Panc1 (cell line): ENCODE measurements at regions not wholly inside any gene's neighbourhood (a gene's known extent, or its start where the extent isn't known, plus 50 kb on each side); places are given as distances from the start of the nearest gene placed in this dataset.

Source experiments
- ATAC-seq: fragments of 200-7000 bp; cut with Tn5 transposase; 2 replicates; pipeline ENCODE4 v1.9.1; 2020; ENCODE audit warnings: mild to moderate bottlenecking, moderate library complexity
- BruUV-seq: library from RNA; stranded (reverse); fragments of 400-500 nt; replicated peaks from 2 replicates; lab custom pipeline; 2021; lab: Mats Ljungman, UMichigan
- CTCF ChIA-PET: fragments of 300-600 bp; sonication (Branson Sonifier 250); formaldehyde crosslinking; loops from one replicate; lab custom pipeline; 2022; ENCODE audit warnings: antibody characterized with exemption; lab: Charles Lee
- POLR2A ChIA-PET: fragments of 300-600 bp; sonication (Branson Sonifier 250); formaldehyde crosslinking; loops from one replicate; lab custom pipeline; 2022; ENCODE audit warnings: antibody characterized with exemption; lab: Charles Lee
- DNase-seq: peaks from one replicate; pipeline ENCODE4 v3.0.0-alpha.2; 2010; ENCODE audit warnings: low read depth, low spot score
- H3K27ac ChIP-seq: 2 replicates; pipeline ENCODE4 v1.5.1; 2011; ENCODE audit warnings: mild to moderate bottlenecking, low read length, inconsistent platforms
- H3K27me3 ChIP-seq: fragments of 200-500 bp; sonication (Bioruptor generic); 2 replicates; pipeline ENCODE4 v1.6.0; 2014; ENCODE audit warnings: low read length, inconsistent platforms; ENCODE audit not compliant: control insufficient read depth, insufficient read depth
- H3K36me3 ChIP-seq: fragments of 200-500 bp; sonication (Bioruptor generic); 2 replicates; pipeline ENCODE4 v1.5.1; 2014; ENCODE audit warnings: inconsistent platforms, mild to moderate bottlenecking, low read length, moderate library complexity; ENCODE audit not compliant: control insufficient read depth, insufficient read depth
- H3K4me1 ChIP-seq: 2 replicates; pipeline ENCODE4 v1.5.1; 2011; ENCODE audit warnings: inconsistent platforms, mild to moderate bottlenecking, low read length, moderate library complexity; ENCODE audit not compliant: control insufficient read depth, insufficient read depth
- H3K4me3 ChIP-seq, 2 experiments: 2 replicates each; pipeline ENCODE4 v1.5.1; 2011 to 2012; ENCODE audit warnings: low read depth in 2 of 2, low read length in 2 of 2, mild to moderate bottlenecking in 2 of 2, inconsistent platforms in 1 of 2, moderate library complexity in 1 of 2
- H3K9me3 ChIP-seq: fragments of 200-500 bp; sonication (Bioruptor generic); 2 replicates; pipeline ENCODE4 v1.5.1; 2014; ENCODE audit warnings: low read depth, mild to moderate bottlenecking, inconsistent platforms, low read length, moderate library complexity; ENCODE audit not compliant: control insufficient read depth, insufficient read depth
- POLR2AphosphoS5 ChIP-seq: IDR thresholded peaks from 2 replicates; pipeline ENCODE4 v1.6.1; 2012; ENCODE audit warnings: mild to moderate bottlenecking, low read depth, low read length, moderate library complexity
- SIN3A ChIP-seq: IDR thresholded peaks from 2 replicates; pipeline ENCODE4 v1.6.1; 2012; ENCODE audit warnings: low read depth, mild to moderate bottlenecking, low read length, moderate library complexity, borderline replicate concordance; ENCODE audit not compliant: insufficient read depth
- TCF7L2 ChIP-seq: IDR thresholded peaks from 2 replicates; pipeline ENCODE4 v1.6.1; 2011; ENCODE audit warnings: mild to moderate bottlenecking, low read depth, low read length, inconsistent platforms
- in situ Hi-C: cut with HindIII; loops from 2 replicates; pipeline ENCODE4 v1.10.0; 2016; ENCODE audit warnings: low sequenced_read_pairs, low pct_unique_long_range_greater_than_20kb
- intact Hi-C: fragments of 100-400 bp; cut with micrococcal nuclease; formaldehyde crosslinking; loops from one replicate; pipeline ENCODE4 v1.10.0; 2022; ENCODE audit not compliant: unreplicated experiment
- TF ChIP-seq, protein P1 (sequence below): fragments of 450-650 bp; IDR thresholded peaks from 2 replicates; pipeline ENCODE4 v1.5.1; 2017; ENCODE audit warnings: mild to moderate bottlenecking
- TF ChIP-seq, protein P2 (sequence below), 2 experiments: IDR thresholded peaks; 2 replicates each; pipeline ENCODE4 v1.6.1; 2011 to 2012; ENCODE audit warnings: low read depth in 2 of 2, control low read depth in 1 of 2, low read length in 1 of 2, mild to moderate bottlenecking in 1 of 2, moderate library complexity in 1 of 2; ENCODE audit not compliant: insufficient read depth in 1 of 2

GRCh38 chr19:30161770-30162169 lies 210.4 kb upstream of the ZNF536 start:
- BruUV-seq: no TSS peak
- Histone ChIP-seq H3K36me3 (no peaks in the 10 kb centered on the region), H3K27ac (no peak overlapping the region), H3K4me3 (no peak overlapping the region), H3K9me3 (no peaks in the 10 kb centered on the region), H3K27me3 (peaks cover 9% of the 10 kb centered on the region; the same call in 1 of the 2 replicates), H3K4me1 (no peaks in the 10 kb centered on the region)
- ATAC-seq: no peak
- intact Hi-C loops (no loop called here), in situ Hi-C loops (no loop called here)
- DNase-seq: no peak
- TF ChIP-seq POLR2AphosphoS5 (no peak), SIN3A (no peak), TCF7L2 (no peak)
- TF ChIP-seq, protein P1, sequence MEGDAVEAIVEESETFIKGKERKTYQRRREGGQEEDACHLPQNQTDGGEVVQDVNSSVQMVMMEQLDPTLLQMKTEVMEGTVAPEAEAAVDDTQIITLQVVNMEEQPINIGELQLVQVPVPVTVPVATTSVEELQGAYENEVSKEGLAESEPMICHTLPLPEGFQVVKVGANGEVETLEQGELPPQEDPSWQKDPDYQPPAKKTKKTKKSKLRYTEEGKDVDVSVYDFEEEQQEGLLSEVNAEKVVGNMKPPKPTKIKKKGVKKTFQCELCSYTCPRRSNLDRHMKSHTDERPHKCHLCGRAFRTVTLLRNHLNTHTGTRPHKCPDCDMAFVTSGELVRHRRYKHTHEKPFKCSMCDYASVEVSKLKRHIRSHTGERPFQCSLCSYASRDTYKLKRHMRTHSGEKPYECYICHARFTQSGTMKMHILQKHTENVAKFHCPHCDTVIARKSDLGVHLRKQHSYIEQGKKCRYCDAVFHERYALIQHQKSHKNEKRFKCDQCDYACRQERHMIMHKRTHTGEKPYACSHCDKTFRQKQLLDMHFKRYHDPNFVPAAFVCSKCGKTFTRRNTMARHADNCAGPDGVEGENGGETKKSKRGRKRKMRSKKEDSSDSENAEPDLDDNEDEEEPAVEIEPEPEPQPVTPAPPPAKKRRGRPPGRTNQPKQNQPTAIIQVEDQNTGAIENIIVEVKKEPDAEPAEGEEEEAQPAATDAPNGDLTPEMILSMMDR: no peak
- ChIA-PET CTCF (no interaction called here), POLR2A (no interaction called here)

DNA sequence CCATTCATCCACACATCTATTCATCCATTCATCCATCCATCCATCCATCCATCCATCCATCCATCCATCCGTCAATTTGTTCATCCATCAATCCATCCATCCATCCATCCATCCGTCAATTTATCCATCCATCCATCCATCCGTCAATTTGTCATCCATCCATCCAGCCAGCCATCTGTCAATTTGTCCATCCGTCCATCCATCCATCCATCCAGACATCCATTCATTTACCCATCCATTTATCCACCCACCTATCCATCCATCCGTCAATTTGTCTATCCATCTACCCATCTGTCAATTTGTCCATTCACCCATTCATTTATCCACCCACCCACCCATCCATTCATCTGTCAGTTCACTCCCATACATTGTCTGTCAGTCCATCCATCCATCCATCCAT lies 209.5 kb upstream of the ZNF536 start:
- no TSS peak for BruUV-seq
- in situ Hi-C loops (no loop called here), intact Hi-C loops (no loop called here)
- no peak for ATAC-seq
- H3K4me3 ChIP-seq: no peak overlapping the region
- H3K9me3 ChIP-seq: no peaks in the 10 kb centered on the region
- no peaks in the 10 kb centered on the region for H3K36me3 ChIP-seq
- no peak for DNase-seq
- no peak for TF ChIP-seq POLR2AphosphoS5
- TF ChIP-seq, protein P1: no peak
- no peak for TF ChIP-seq TCF7L2
- TF ChIP-seq, protein P2, sequence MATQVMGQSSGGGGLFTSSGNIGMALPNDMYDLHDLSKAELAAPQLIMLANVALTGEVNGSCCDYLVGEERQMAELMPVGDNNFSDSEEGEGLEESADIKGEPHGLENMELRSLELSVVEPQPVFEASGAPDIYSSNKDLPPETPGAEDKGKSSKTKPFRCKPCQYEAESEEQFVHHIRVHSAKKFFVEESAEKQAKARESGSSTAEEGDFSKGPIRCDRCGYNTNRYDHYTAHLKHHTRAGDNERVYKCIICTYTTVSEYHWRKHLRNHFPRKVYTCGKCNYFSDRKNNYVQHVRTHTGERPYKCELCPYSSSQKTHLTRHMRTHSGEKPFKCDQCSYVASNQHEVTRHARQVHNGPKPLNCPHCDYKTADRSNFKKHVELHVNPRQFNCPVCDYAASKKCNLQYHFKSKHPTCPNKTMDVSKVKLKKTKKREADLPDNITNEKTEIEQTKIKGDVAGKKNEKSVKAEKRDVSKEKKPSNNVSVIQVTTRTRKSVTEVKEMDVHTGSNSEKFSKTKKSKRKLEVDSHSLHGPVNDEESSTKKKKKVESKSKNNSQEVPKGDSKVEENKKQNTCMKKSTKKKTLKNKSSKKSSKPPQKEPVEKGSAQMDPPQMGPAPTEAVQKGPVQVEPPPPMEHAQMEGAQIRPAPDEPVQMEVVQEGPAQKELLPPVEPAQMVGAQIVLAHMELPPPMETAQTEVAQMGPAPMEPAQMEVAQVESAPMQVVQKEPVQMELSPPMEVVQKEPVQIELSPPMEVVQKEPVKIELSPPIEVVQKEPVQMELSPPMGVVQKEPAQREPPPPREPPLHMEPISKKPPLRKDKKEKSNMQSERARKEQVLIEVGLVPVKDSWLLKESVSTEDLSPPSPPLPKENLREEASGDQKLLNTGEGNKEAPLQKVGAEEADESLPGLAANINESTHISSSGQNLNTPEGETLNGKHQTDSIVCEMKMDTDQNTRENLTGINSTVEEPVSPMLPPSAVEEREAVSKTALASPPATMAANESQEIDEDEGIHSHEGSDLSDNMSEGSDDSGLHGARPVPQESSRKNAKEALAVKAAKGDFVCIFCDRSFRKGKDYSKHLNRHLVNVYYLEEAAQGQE (IDR thresholded peaks at IDR 0.05; ENCODE audit: insufficient read depth in 1 of 2, low read depth in 2 of 2, low read length in 1 of 2): no peak
- no peak for TF ChIP-seq SIN3A
- no peaks in the 10 kb centered on the region for H3K4me1 ChIP-seq
- peaks cover 9% of the 10 kb centered on the region; the same call in 1 of the 2 replicates for H3K27me3 ChIP-seq
- POLR2A ChIA-PET: no interaction called here
- CTCF ChIA-PET: no interaction called here
- H3K27ac ChIP-seq: no peak overlapping the region
